PC-9 (cell line): ENCODE measurements at regions not wholly inside any gene's neighbourhood (a gene's known extent, or its start where the extent isn't known, plus 50 kb on each side); places are given as distances from the start of the nearest gene placed in this dataset.

ENCODE experiments used
- CTCF ChIP-seq: fragments of 200-600 bp; sonication (generic); conservative IDR thresholded peaks from 2 replicates; pipeline ENCODE4 v1.6.1; 2017; ENCODE audit warnings: mixed run types, antibody characterized with exemption, mild to moderate bottlenecking, moderate library complexity
- EZH2 ChIP-seq: fragments of 200-600 bp; sonication (generic); IDR thresholded peaks from 2 replicates; pipeline ENCODE4 v1.8.0; 2017; ENCODE audit warnings: antibody characterized with exemption, low read depth

- TF ChIP-seq CTCF (no peak), EZH2 (no peak)
Measured at GRCh38 chr18:73920033-73920432, 227.6 kb downstream of the FBXO15 start.
